HepG2 (cell line): ENCODE measurements at regions not wholly inside any gene's neighbourhood (a gene's known extent, or its start where the extent isn't known, plus 50 kb on each side); places are given as distances from the start of the nearest gene placed in this dataset.

Experiments used
- ATAC-seq: fragments of 200-7000 bp; cut with Tn5 transposase; 3 replicates; pipeline ENCODE4 v1.9.1; 2020; ENCODE audit warnings: mild to moderate bottlenecking, moderate library complexity
- BruUV-seq: library from RNA; stranded (reverse); fragments of 400-500 nt; replicated peaks from 2 replicates; lab custom pipeline; 2021; lab: Mats Ljungman, UMichigan
- CTCF ChIA-PET: fragments of 300-600 bp; formaldehyde crosslinking; extraction: SDS; loops from one replicate; lab custom pipeline; 2021; ENCODE audit warnings: low total read pairs, inconsistent platforms, low intra/inter-chr PET ratio; lab: Yijun Ruan, JAX
- POLR2A ChIA-PET: fragments of 350-600 bp; sonication (Branson Sonifier 250); formaldehyde crosslinking; loops from one replicate; lab custom pipeline; 2020; ENCODE audit warnings: antibody characterized with exemption, inconsistent platforms; lab: Yijun Ruan, JAX
- DNase-seq: peaks from one replicate; pipeline ENCODE4 v3.0.0-alpha.2; 2015; ENCODE audit warnings: low spot score
- FAIRE-seq: peaks from 3 replicates; lab custom pipeline; 2011; peaks lifted over from hg19 to GRCh38; lab: Jason Lieb, UNC
- H2AFZ ChIP-seq: one replicate; pipeline ENCODE4 v1.6.1; 2011; ENCODE audit warnings: low read length, inconsistent platforms
- H3K27ac ChIP-seq: fragments of 300-600 bp; 3 replicates; pipeline ENCODE4 v1.8.0; 2011; ENCODE audit warnings: mixed run types, mild to moderate bottlenecking, mixed read lengths, low read length, inconsistent platforms; ENCODE audit not compliant: insufficient read depth; ENCODE audit errors: extremely low read length
- H3K27me3 ChIP-seq, 2 experiments: fragments of 200-600 bp in 1 of 2; 2 replicates in 1 of 2; 3 replicates in 1 of 2; pipeline versions ENCODE4 v1.6.0 to v1.8.0; 2011; ENCODE audit warnings: low read length in 2 of 2, mild to moderate bottlenecking in 2 of 2, moderate library complexity in 2 of 2, inconsistent platforms in 1 of 2; ENCODE audit not compliant: insufficient read depth in 2 of 2, control insufficient read depth in 1 of 2
- H3K36me3 ChIP-seq, 2 experiments: fragments of 200-600 bp in 1 of 2; replicated peaks in 1 of 2; 2 replicates in 1 of 2; 3 replicates in 1 of 2; pipeline versions ENCODE4 v1.5.1 to v1.8.0; 2011; ENCODE audit warnings: low read length in 2 of 2, inconsistent platforms in 1 of 2; ENCODE audit not compliant: insufficient read depth in 2 of 2, control insufficient read depth in 1 of 2
- H3K4me1 ChIP-seq: 2 replicates; pipeline ENCODE4 v1.5.1; 2012; ENCODE audit warnings: low read length, inconsistent platforms; ENCODE audit not compliant: insufficient read depth
- H3K4me2 ChIP-seq: 2 replicates; pipeline ENCODE4 v1.6.0; 2011; ENCODE audit warnings: low read depth, low read length, inconsistent platforms
- H3K4me3 ChIP-seq, 3 experiments: fragments of 200-600 bp in 1 of 3; sonication (generic), shearing (Covaris generic) in 1 of 3; replicated peaks in 1 of 3; 2 replicates each; pipeline ENCODE4 v1.5.1; 2011 to 2016; ENCODE audit warnings: low read length in 3 of 3, inconsistent platforms in 2 of 3, low read depth in 2 of 3, mild to moderate bottlenecking in 2 of 3, control low read depth in 1 of 3, mixed read lengths in 1 of 3; ENCODE audit not compliant: insufficient read depth in 1 of 3
- H3K79me2 ChIP-seq: one replicate; pipeline ENCODE4 v1.6.1; 2011; ENCODE audit warnings: low read length, inconsistent platforms; ENCODE audit not compliant: insufficient read depth
- H3K9ac ChIP-seq: 2 replicates; pipeline ENCODE4 v1.6.0; 2011; ENCODE audit warnings: mild to moderate bottlenecking, low read depth, low read length, inconsistent platforms; ENCODE audit not compliant: insufficient read depth
- H3K9me3 ChIP-seq: 2 replicates; pipeline ENCODE4 v1.5.1; 2012; ENCODE audit warnings: mild to moderate bottlenecking, low read length
- H4K20me1 ChIP-seq: 2 replicates; pipeline ENCODE4 v1.6.0; 2011; ENCODE audit warnings: inconsistent platforms, mild to moderate bottlenecking, low read length, moderate library complexity; ENCODE audit not compliant: insufficient read depth
- DPF2 ChIP-seq: sonication (generic); formaldehyde crosslinking; IDR thresholded peaks from 2 replicates; pipeline ENCODE4 v1.4.0; 2020; ENCODE audit warnings: mild to moderate bottlenecking, low read depth, missing genetic modification reagents, borderline replicate concordance
- FOXA1 ChIP-seq, 2 experiments: fragments of 450-650 bp in 1 of 2; sonication (generic) in 1 of 2; formaldehyde crosslinking in 1 of 2; IDR thresholded peaks; 2 replicates each; pipeline versions ENCODE4 v1.4.0 to v1.6.1; 2016 to 2020; ENCODE audit warnings: missing genetic modification reagents in 1 of 2
- HNRNPL ChIP-seq: fragments of 200-400 bp; formaldehyde crosslinking; IDR thresholded peaks from 2 replicates; pipeline ENCODE4 v1.6.1; 2017; ENCODE audit warnings: mild to moderate bottlenecking, low read depth, low read length
- KDM5A ChIP-seq: fragments of 200-600 bp; sonication (generic); IDR thresholded peaks from 2 replicates; pipeline ENCODE4 v1.7.0; 2018; ENCODE audit warnings: antibody characterized with exemption, mild to moderate bottlenecking, low read length, borderline replicate concordance
- WGBS: methylation state at CpG from one replicate; pipeline ENCODE4 v1.1.6; 2017; ENCODE audit warnings: low lambda C conversion rate; 5-methylcytosine and 5-hydroxymethylcytosine counted together
- in situ Hi-C: cut with HindIII; loops from 2 replicates; pipeline ENCODE4 v1.10.0; 2017; ENCODE audit warnings: low pct_unique_long_range_greater_than_20kb; ENCODE audit not compliant: extremely low pct_ligation_motif_present
- intact Hi-C: fragments of 100-400 bp; cut with micrococcal nuclease; formaldehyde crosslinking; loops from one replicate; pipeline ENCODE4 v1.10.0; 2022; ENCODE audit not compliant: unreplicated experiment
- TF ChIP-seq, protein P1 (sequence below): IDR thresholded peaks from 2 replicates; pipeline ENCODE4 v1.6.1; 2016; ENCODE audit warnings: missing biosample characterization, missing genetic modification reagents, low read depth
- TF ChIP-seq, protein P2 (sequence below): sonication (generic); formaldehyde crosslinking; IDR thresholded peaks from 2 replicates; pipeline ENCODE4 v1.4.0; 2020; ENCODE audit warnings: missing genetic modification reagents, borderline replicate concordance
- TF ChIP-seq, protein P3 (sequence below), 2 experiments: sonication (generic) in 1 of 2; formaldehyde crosslinking in 1 of 2; IDR thresholded peaks; 2 replicates each; pipeline versions ENCODE4 v1.4.0 to v1.6.1; 2016 to 2020; ENCODE audit warnings: borderline replicate concordance in 1 of 2, low read depth in 1 of 2, mild to moderate bottlenecking in 1 of 2, missing genetic modification reagents in 1 of 2

DNA sequence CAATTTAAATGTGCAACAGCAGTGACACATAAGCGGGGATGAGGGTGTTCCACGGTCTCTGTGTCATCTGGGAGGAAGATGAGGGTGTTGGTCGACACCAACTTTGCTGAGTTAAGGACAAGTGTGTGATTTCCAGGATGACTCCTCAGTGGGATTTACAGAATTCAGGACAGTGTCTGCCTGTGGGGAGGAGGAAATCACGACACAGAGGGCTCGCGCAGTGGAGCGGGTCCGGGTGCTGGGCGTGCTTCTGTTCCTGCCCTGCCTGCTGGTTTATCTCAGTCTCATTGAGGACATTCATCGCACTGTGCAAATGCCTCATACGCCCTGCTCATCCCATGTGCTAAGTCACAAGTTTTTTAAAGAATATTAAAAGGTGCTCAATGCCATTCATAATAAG, 73.7 kb upstream of the ADAMTS2 start:
- 39% methylated on average over 11 of the region's 11 CpGs for WGBS
- H3K36me3 ChIP-seq = no peaks in the 10 kb centered on the region
- no peak overlapping the region for H3K4me2 ChIP-seq
- TF ChIP-seq, protein P1, sequence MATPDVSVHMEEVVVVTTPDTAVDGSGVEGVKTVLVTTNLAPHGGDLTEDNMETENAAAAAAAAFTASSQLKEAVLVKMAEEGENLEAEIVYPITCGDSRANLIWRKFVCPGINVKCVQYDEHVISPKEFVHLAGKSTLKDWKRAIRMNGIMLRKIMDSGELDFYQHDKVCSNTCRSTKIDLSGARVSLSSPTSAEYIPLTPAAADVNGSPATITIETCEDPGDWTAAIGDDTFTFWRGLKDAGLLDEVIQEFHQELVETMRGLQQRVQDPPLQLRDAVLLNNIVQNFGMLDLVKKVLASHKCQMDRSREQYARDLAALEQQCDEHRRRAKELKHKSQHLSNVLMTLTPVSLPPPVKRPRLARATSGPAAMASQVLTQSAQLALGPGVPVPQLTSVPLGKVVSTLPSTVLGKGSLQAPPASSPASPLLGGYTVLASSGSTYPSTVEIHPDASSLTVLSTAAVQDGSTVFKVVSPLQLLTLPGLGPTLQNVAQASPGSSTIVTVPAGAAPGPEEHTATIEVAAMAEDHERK (CRISPR knock-in tag) = no peak
- no peak for TF ChIP-seq FOXA1 (IDR thresholded peaks at IDR 0.05)
- TF ChIP-seq FOXA1 (CRISPR knock-in tag; IDR thresholded peaks at IDR 0.05) = no peak
- TF ChIP-seq KDM5A = no peak
- no peak overlapping the region for H3K27ac ChIP-seq
- H3K4me1 ChIP-seq = no peaks in the 10 kb centered on the region
- CTCF ChIA-PET = no interaction called here
- no peak for ATAC-seq
- H2AFZ ChIP-seq = no peak overlapping the region
- H3K27me3 ChIP-seq = peaks cover 7 to 51% of the 10 kb centered on the region in 2 experiments
- POLR2A ChIA-PET = no interaction called here
- no peak for FAIRE-seq
- DNase-seq = no peak
- no TSS peak for BruUV-seq
- no peaks in the 10 kb centered on the region for H3K79me2 ChIP-seq
- H3K9ac ChIP-seq = no peak overlapping the region
- in situ Hi-C loops (no loop called here), intact Hi-C loops (no loop called here)
- no peaks in the 10 kb centered on the region for H4K20me1 ChIP-seq
- H3K9me3 ChIP-seq = no peaks in the 10 kb centered on the region
- no peak overlapping the region for H3K4me3 ChIP-seq

DNA sequence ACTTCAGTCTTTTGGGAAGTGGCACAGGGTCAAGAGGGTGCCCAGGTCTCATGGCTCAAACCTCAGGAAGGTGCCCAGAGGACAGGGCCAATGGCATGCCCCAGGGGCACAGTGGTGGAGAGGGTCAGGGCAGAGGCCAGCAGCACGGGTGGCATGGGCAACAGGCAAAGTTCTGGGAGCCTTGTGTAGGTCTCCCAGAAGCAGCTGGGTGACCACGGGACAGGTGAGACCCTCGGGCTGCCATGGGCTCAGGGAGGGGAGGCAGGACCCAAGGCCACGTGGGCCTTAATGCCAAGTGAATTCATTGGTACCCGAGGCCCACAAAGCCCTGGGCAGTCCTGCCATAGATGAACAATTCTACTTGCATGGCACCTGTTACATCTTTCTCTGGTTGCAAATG, 72.4 kb upstream of the ADAMTS2 start:
- in situ Hi-C loops = no loop called here
- FAIRE-seq (no peak), DNase-seq (no peak), ATAC-seq (no peak)
- H3K27ac ChIP-seq = no peak overlapping the region
- no peak overlapping the region for H3K9ac ChIP-seq
- H3K4me1 ChIP-seq = no peaks in the 10 kb centered on the region
- intact Hi-C loops = no loop called here
- ChIA-PET POLR2A (no interaction called here), CTCF (no interaction called here)
- peaks cover 4 to 50% of the 10 kb centered on the region in 2 experiments for H3K27me3 ChIP-seq
- no peaks in the 10 kb centered on the region for H3K36me3 ChIP-seq
- H3K79me2 ChIP-seq = no peaks in the 10 kb centered on the region
- H3K4me2 ChIP-seq = no peak overlapping the region
- 0% methylated on average over 2 of the region's 5 CpGs for WGBS
- H4K20me1 ChIP-seq = no peaks in the 10 kb centered on the region
- H3K4me3 ChIP-seq = no peak overlapping the region
- no peak overlapping the region for H2AFZ ChIP-seq
- no peaks in the 10 kb centered on the region for H3K9me3 ChIP-seq
- no TSS peak for BruUV-seq
- TF ChIP-seq, protein P2, sequence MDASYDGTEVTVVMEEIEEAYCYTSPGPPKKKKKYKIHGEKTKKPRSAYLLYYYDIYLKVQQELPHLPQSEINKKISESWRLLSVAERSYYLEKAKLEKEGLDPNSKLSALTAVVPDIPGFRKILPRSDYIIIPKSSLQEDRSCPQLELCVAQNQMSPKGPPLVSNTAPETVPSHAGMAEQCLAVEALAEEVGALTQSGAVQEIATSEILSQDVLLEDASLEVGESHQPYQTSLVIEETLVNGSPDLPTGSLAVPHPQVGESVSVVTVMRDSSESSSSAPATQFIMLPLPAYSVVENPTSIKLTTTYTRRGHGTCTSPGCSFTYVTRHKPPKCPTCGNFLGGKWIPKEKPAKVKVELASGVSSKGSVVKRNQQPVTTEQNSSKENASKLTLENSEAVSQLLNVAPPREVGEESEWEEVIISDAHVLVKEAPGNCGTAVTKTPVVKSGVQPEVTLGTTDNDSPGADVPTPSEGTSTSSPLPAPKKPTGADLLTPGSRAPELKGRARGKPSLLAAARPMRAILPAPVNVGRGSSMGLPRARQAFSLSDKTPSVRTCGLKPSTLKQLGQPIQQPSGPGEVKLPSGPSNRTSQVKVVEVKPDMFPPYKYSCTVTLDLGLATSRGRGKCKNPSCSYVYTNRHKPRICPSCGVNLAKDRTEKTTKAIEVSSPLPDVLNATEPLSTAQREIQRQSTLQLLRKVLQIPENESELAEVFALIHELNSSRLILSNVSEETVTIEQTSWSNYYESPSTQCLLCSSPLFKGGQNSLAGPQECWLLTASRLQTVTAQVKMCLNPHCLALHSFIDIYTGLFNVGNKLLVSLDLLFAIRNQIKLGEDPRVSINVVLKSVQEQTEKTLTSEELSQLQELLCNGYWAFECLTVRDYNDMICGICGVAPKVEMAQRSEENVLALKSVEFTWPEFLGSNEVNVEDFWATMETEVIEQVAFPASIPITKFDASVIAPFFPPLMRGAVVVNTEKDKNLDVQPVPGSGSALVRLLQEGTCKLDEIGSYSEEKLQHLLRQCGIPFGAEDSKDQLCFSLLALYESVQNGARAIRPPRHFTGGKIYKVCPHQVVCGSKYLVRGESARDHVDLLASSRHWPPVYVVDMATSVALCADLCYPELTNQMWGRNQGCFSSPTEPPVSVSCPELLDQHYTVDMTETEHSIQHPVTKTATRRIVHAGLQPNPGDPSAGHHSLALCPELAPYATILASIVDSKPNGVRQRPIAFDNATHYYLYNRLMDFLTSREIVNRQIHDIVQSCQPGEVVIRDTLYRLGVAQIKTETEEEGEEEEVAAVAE (CRISPR knock-in tag) = no peak
- TF ChIP-seq, protein P3, sequence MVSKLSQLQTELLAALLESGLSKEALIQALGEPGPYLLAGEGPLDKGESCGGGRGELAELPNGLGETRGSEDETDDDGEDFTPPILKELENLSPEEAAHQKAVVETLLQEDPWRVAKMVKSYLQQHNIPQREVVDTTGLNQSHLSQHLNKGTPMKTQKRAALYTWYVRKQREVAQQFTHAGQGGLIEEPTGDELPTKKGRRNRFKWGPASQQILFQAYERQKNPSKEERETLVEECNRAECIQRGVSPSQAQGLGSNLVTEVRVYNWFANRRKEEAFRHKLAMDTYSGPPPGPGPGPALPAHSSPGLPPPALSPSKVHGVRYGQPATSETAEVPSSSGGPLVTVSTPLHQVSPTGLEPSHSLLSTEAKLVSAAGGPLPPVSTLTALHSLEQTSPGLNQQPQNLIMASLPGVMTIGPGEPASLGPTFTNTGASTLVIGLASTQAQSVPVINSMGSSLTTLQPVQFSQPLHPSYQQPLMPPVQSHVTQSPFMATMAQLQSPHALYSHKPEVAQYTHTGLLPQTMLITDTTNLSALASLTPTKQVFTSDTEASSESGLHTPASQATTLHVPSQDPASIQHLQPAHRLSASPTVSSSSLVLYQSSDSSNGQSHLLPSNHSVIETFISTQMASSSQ (IDR thresholded peaks at IDR 0.05; ENCODE audit: low read depth) = no peak
- TF ChIP-seq, protein P3 (CRISPR knock-in tag; IDR thresholded peaks at IDR 0.05; ENCODE audit: borderline replicate concordance) = no peak
- TF ChIP-seq DPF2 (CRISPR knock-in tag) = no peak
- no peak for TF ChIP-seq HNRNPL
